ENCODE measurements at regions not wholly inside any gene's neighbourhood (a gene's known extent, or its start where the extent isn't known, plus 50 kb on each side); places are given as distances from the start of the nearest gene placed in this dataset.

- Histone ChIP-seq H3K9me3 (no peaks in the 10 kb centered on the region), H3K4me1 (no peaks in the 10 kb centered on the region), H3K27ac (no peak overlapping the region), H3K27me3 (no peaks in the 10 kb centered on the region), H3K4me3 (no peak overlapping the region), H3K36me3 (no peaks in the 10 kb centered on the region)
- intact Hi-C loops (cut with DNase I; ENCODE audit: low total_unique reads) (no loop called here), in situ Hi-C loops (cut with MboI; ENCODE audit: low pct_ligation_motif_present in 1 of 4, low pct_unique_long_range_greater_than_20kb in 1 of 4, low sequenced_read_pairs in 3 of 4) (no loop called here)
- TF ChIP-seq CTCF (IDR thresholded peaks at IDR 0.05): no peak
- TF ChIP-seq POLR2AphosphoS5 (IDR thresholded peaks at IDR 0.05): no peak
- no peak for TF ChIP-seq POLR2A (IDR thresholded peaks at IDR 0.05)
- no peak for TF ChIP-seq EP300 (IDR thresholded peaks at IDR 0.05; ENCODE audit: low read depth)
- no peak for DNase-seq
Observed at GRCh38 chr3:132772252-132772651, 50.0 kb upstream of the NPHP3 start.

Data from transverse colon (tissue), 4 donors.